Neural progenitor cell (in vitro differentiated cells): ENCODE measurements at regions not wholly inside any gene's neighbourhood (a gene's known extent, or its start where the extent isn't known, plus 50 kb on each side); places are given as distances from the start of the nearest gene placed in this dataset.

Experiments
- DNase-seq: peaks from one replicate; pipeline ENCODE4 v3.0.0-alpha.2; 2016; ENCODE audit warnings: low spot score
- H2AFZ ChIP-seq: fragments of 200-600 bp; sonication (generic); replicated peaks from 2 replicates; pipeline ENCODE4 v1.6.1; 2016; ENCODE audit warnings: antibody characterized with exemption
- H3F3A ChIP-seq: fragments of 200-600 bp; sonication (generic); 2 replicates; pipeline ENCODE4 v1.6.1; 2016; ENCODE audit warnings: antibody characterized with exemption, low read depth
- H3K27ac ChIP-seq: fragments of 200-600 bp; sonication (generic); 2 replicates; pipeline ENCODE4 v1.5.1; 2016; ENCODE audit warnings: mild to moderate bottlenecking
- H3K27me3 ChIP-seq: fragments of 200-600 bp; sonication (generic); 2 replicates; pipeline ENCODE4 v1.6.1; 2016; ENCODE audit warnings: mild to moderate bottlenecking, moderate library complexity
- H3K36me3 ChIP-seq: fragments of 200-600 bp; sonication (generic); 2 replicates; pipeline ENCODE4 v1.5.1; 2016
- H3K4me1 ChIP-seq: fragments of 200-600 bp; sonication (generic); 2 replicates; pipeline ENCODE4 v1.6.1; 2016; ENCODE audit warnings: mixed run types
- H3K4me2 ChIP-seq: fragments of 200-600 bp; sonication (generic); 2 replicates; pipeline ENCODE4 v1.6.1; 2016
- H3K4me3 ChIP-seq: fragments of 200-600 bp; sonication (generic); 2 replicates; pipeline ENCODE4 v1.5.1; 2016
- H3K79me2 ChIP-seq: fragments of 200-600 bp; sonication (generic); 2 replicates; pipeline ENCODE4 v1.6.1; 2016; ENCODE audit warnings: low read depth
- H3K9ac ChIP-seq: fragments of 200-600 bp; sonication (generic); 2 replicates; pipeline ENCODE4 v1.6.1; 2016
- H3K9me3 ChIP-seq: fragments of 200-600 bp; sonication (generic); 2 replicates; pipeline ENCODE4 v1.5.1; 2016; ENCODE audit warnings: low read depth
- H4K20me1 ChIP-seq: fragments of 200-600 bp; sonication (generic); 2 replicates; pipeline ENCODE4 v1.6.1; 2016; ENCODE audit warnings: low read depth
- H3K27ac Mint-ChIP-seq: 3 replicates; pipeline ENCODE4 v1.8.0; 2021; ENCODE audit warnings: mixed read lengths
- H3K27me3 Mint-ChIP-seq: 2 replicates; pipeline ENCODE4 v1.8.0; 2022; ENCODE audit warnings: low read depth, mild to moderate bottlenecking, inconsistent platforms, moderate library complexity, mixed read lengths; ENCODE audit not compliant: insufficient read depth
- H3K36me3 Mint-ChIP-seq: 3 replicates; pipeline ENCODE4 v1.8.0; 2021; ENCODE audit warnings: mixed read lengths
- H3K4me1 Mint-ChIP-seq: 3 replicates; pipeline ENCODE4 v1.8.0; 2021; ENCODE audit warnings: mixed read lengths
- H3K4me3 Mint-ChIP-seq: 3 replicates; pipeline ENCODE4 v1.8.0; 2021; ENCODE audit warnings: mild to moderate bottlenecking, moderate library complexity, mixed read lengths
- H3K9me3 Mint-ChIP-seq: 3 replicates; pipeline ENCODE4 v1.8.0; 2020; ENCODE audit warnings: mixed read lengths
- CTCF ChIP-seq: fragments of 200-600 bp; sonication (generic); IDR thresholded peaks from 2 replicates; pipeline ENCODE4 v1.5.1; 2017; ENCODE audit warnings: antibody characterized with exemption, mild to moderate bottlenecking
- EZH2 ChIP-seq: fragments of 200-600 bp; sonication (generic); IDR thresholded peaks from 2 replicates; pipeline ENCODE4 v1.6.1; 2017; ENCODE audit warnings: antibody characterized with exemption, mild to moderate bottlenecking, moderate library complexity
- EZH2phosphoT487 ChIP-seq: fragments of 200-600 bp; sonication (generic); IDR thresholded peaks from 2 replicates; pipeline ENCODE4 v1.6.1; 2017; ENCODE audit warnings: antibody characterized with exemption

DNA sequence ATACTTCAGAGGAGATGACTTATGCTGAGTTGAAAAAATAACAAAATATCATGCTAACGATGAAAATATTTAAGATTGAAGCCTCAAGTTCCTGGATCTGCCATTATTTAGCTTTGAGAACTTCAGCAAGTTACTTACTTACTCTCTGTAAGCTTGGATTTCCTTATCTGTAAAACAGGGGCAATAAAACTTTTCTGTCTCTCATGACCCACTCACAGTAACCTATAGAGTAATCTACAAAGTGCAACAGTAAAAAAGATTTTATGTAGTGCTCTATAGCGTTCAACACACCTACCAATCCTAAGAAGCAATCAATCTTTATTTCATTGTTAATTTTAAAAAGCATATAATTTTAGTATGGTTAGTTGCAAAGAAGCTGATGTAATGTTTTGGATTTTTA lies 478.6 kb downstream of the ZIC1 start:
- no peak overlapping the region for H3K27ac Mint-ChIP-seq
- H3K36me3 Mint-ChIP-seq = peaks cover 11% of the 10 kb centered on the region
- H2AFZ ChIP-seq = no peak overlapping the region
- H3K27ac ChIP-seq = no peak overlapping the region
- H3K27me3 ChIP-seq = no peaks in the 10 kb centered on the region
- no peak overlapping the region for H3K4me2 ChIP-seq
- no peak for DNase-seq
- H3K9ac ChIP-seq = no peak overlapping the region
- TF ChIP-seq EZH2 (no peak), CTCF (no peak), EZH2phosphoT487 (no peak)
- H4K20me1 ChIP-seq = no peaks in the 10 kb centered on the region
- peaks cover 7% of the 10 kb centered on the region for H3K27me3 Mint-ChIP-seq
- H3K4me1 ChIP-seq = no peaks in the 10 kb centered on the region
- no peaks in the 10 kb centered on the region for H3F3A ChIP-seq
- H3K9me3 Mint-ChIP-seq = peaks cover 44% of the 10 kb centered on the region
- H3K79me2 ChIP-seq = no peaks in the 10 kb centered on the region
- no peaks in the 10 kb centered on the region for H3K9me3 ChIP-seq
- no peak overlapping the region for H3K4me3 Mint-ChIP-seq
- H3K4me3 ChIP-seq = no peak overlapping the region
- no peaks in the 10 kb centered on the region for H3K36me3 ChIP-seq
- H3K4me1 Mint-ChIP-seq = peaks cover 4% of the 10 kb centered on the region

GRCh38 chr3:147890114-147890513 lies 480.9 kb downstream of the ZIC1 start:
- peaks cover 11% of the 10 kb centered on the region for H3K36me3 Mint-ChIP-seq
- H3K27ac ChIP-seq = no peak overlapping the region
- H3F3A ChIP-seq = no peaks in the 10 kb centered on the region
- no peak overlapping the region for H3K4me3 Mint-ChIP-seq
- H3K4me1 ChIP-seq = no peaks in the 10 kb centered on the region
- peaks cover 4% of the 10 kb centered on the region for H3K4me1 Mint-ChIP-seq
- no peaks in the 10 kb centered on the region for H4K20me1 ChIP-seq
- TF ChIP-seq CTCF = no peak
- peaks cover 29% of the 10 kb centered on the region for H3K9me3 Mint-ChIP-seq
- no peaks in the 10 kb centered on the region for H3K79me2 ChIP-seq
- H3K27me3 Mint-ChIP-seq = peaks cover 3% of the 10 kb centered on the region
- no peaks in the 10 kb centered on the region for H3K27me3 ChIP-seq
- H3K36me3 ChIP-seq = no peaks in the 10 kb centered on the region
- H3K9ac ChIP-seq = no peak overlapping the region
- peak overlapping the region; percentile 10 for H2AFZ ChIP-seq
- peak overlapping the region; percentile 34 for H3K27ac Mint-ChIP-seq
- no peaks in the 10 kb centered on the region for H3K9me3 ChIP-seq
- no peak overlapping the region for H3K4me3 ChIP-seq
- no peak overlapping the region for H3K4me2 ChIP-seq
- no peak for DNase-seq

GRCh38 chr3:147895509-147895908 lies 486.3 kb downstream of the ZIC1 start:
- Histone ChIP-seq H3K4me3 (no peak overlapping the region), H3K4me1 (no peaks in the 10 kb centered on the region), H3K27ac (no peak overlapping the region), H3K36me3 (no peaks in the 10 kb centered on the region), H3K9ac (no peak overlapping the region), H2AFZ (no peak overlapping the region), H3K9me3 (no peaks in the 10 kb centered on the region), H3K4me2 (no peak overlapping the region), H3K79me2 (no peaks in the 10 kb centered on the region), H3F3A (no peaks in the 10 kb centered on the region), H4K20me1 (no peaks in the 10 kb centered on the region), H3K27me3 (no peaks in the 10 kb centered on the region)
- Mint-ChIP-seq H3K27ac (no peak overlapping the region), H3K4me3 (no peak overlapping the region), H3K27me3 (no peaks in the 10 kb centered on the region), H3K36me3 (peaks cover 2% of the 10 kb centered on the region), H3K9me3 (peaks cover 7% of the 10 kb centered on the region), H3K4me1 (peaks cover 2% of the 10 kb centered on the region)
- no peak for DNase-seq
- TF ChIP-seq EZH2phosphoT487 (no peak), EZH2 (no peak), CTCF (no peak)

DNA sequence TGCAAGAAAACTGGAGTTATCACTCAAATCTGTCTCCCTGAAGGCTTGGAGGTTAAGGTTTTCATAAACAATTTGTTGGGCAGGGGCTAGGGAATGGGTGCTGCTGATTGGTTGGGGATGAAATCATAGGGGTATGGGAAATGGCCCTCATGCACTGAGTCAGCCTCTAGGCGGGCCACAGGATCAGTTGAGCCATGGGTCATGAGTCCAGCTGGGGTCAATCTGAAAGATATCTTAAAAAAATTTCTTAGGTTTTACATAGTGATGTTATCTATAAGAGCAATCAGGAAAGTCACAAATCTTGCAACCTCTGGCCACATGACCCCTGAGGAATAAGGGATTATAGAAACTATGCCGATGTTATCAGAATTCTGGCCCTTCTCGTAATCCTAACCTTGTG lies 491.7 kb downstream of the ZIC1 start:
- Histone ChIP-seq H2AFZ (no peak overlapping the region), H3K4me1 (peaks cover 21% of the 10 kb centered on the region), H3K36me3 (no peaks in the 10 kb centered on the region), H3K9ac (no peak overlapping the region), H3K27ac (no peak overlapping the region), H4K20me1 (no peaks in the 10 kb centered on the region), H3K4me3 (no peak overlapping the region), H3K27me3 (no peaks in the 10 kb centered on the region), H3F3A (peaks cover 11% of the 10 kb centered on the region), H3K4me2 (no peak overlapping the region), H3K9me3 (no peaks in the 10 kb centered on the region), H3K79me2 (no peaks in the 10 kb centered on the region)
- H3K27ac Mint-ChIP-seq = no peak overlapping the region
- TF ChIP-seq EZH2phosphoT487 (no peak), CTCF (no peak), EZH2 (no peak)
- DNase-seq = no peak
- no peak overlapping the region for H3K4me3 Mint-ChIP-seq
- H3K36me3 Mint-ChIP-seq = no peaks in the 10 kb centered on the region
- peaks cover 2% of the 10 kb centered on the region for H3K27me3 Mint-ChIP-seq
- H3K4me1 Mint-ChIP-seq = peaks cover 19% of the 10 kb centered on the region
- peaks cover 3% of the 10 kb centered on the region for H3K9me3 Mint-ChIP-seq
